ENCODE measurements at regions not wholly inside any gene's neighbourhood (a gene's known extent, or its start where the extent isn't known, plus 50 kb on each side); places are given as distances from the start of the nearest gene placed in this dataset.

- DNase-seq (ENCODE audit: low spot score), result no peak
- no peak for TF ChIP-seq CTCF (IDR thresholded peaks at IDR 0.05)
These were observed 85.8 kb upstream of the PRNP start for GRCh38 chr20:4600308-4601014.

GRCh38 chr20:4597215-4597614 is 89.0 kb upstream of the PRNP start:
- TF ChIP-seq CTCF (IDR thresholded peaks at IDR 0.05), result no peak
- no peak overlapping the region for H3K27ac ChIP-seq
- DNase-seq (ENCODE audit: low spot score), result no peak

More at GRCh38 chr20:4600308-4601014, 85.8 kb upstream of the PRNP start:
- Histone ChIP-seq H3K4me3 (no peak overlapping the region), H3K27ac (no peak overlapping the region)

GRCh38 chr20:4593149-4593525 is 93.1 kb upstream of the PRNP start:
- no peak for TF ChIP-seq CTCF (IDR thresholded peaks at IDR 0.05)
- no peak for DNase-seq (ENCODE audit: low spot score)
- Histone ChIP-seq H3K4me3 (peak overlapping the region; percentile 66), H3K27ac (no peak overlapping the region)

More at GRCh38 chr20:4597215-4597614, 89.0 kb upstream of the PRNP start:
- H3K4me3 ChIP-seq, result no peak overlapping the region

GRCh38 chr20:4592316-4593148 is 93.7 kb upstream of the PRNP start:
- Histone ChIP-seq H3K27ac (no peak overlapping the region), H3K4me3 (peak overlapping the region; percentile 66)
- DNase-seq (ENCODE audit: low spot score), result no peak
- peak; percentile 89 for TF ChIP-seq CTCF (IDR thresholded peaks at IDR 0.05)

GRCh38 chr20:4591975-4592315 is 94.3 kb upstream of the PRNP start:
- Histone ChIP-seq H3K4me3 (peak overlapping the region; percentile 66), H3K27ac (no peak overlapping the region)
- DNase-seq (ENCODE audit: low spot score), result no peak
- TF ChIP-seq CTCF (IDR thresholded peaks at IDR 0.05), result no peak

- no peak for TF ChIP-seq CTCF (IDR thresholded peaks at IDR 0.05)
- H3K4me3 ChIP-seq, result no peak overlapping the region
- DNase-seq (ENCODE audit: low spot score), result no peak
- H3K27ac ChIP-seq, result no peak overlapping the region
These were observed 100.5 kb upstream of the PRNP start for GRCh38 chr20:4585758-4586157.
